PC-9 (cell line): ENCODE measurements at regions not wholly inside any gene's neighbourhood (a gene's known extent, or its start where the extent isn't known, plus 50 kb on each side); places are given as distances from the start of the nearest gene placed in this dataset.
A peak's percentile ranks its signal among the peaks of the same experiment; 100 is the strongest.

Experiments used
- BruUV-seq: library from RNA; stranded (reverse); fragments of 400-500 nt; replicated peaks from 2 replicates; lab custom pipeline; 2021; lab: Mats Ljungman, UMichigan
- CTCF ChIA-PET: fragments of 300-600 bp; sonication (Branson Sonifier 250); formaldehyde crosslinking; loops from one replicate; lab custom pipeline; 2022; ENCODE audit warnings: antibody characterized with exemption; lab: Charles Lee
- POLR2A ChIA-PET: fragments of 300-600 bp; sonication (Branson Sonifier 250); formaldehyde crosslinking; loops from one replicate; lab custom pipeline; 2022; ENCODE audit warnings: antibody characterized with exemption; ENCODE audit not compliant: unreplicated experiment; lab: Charles Lee
- DNase-seq, 2 experiments: peaks; one replicate each; pipeline versions ENCODE4 v3.0.0 to v3.0.0-alpha.2; 2015 to 2022; ENCODE audit warnings: mixed read lengths in 1 of 2
- H2AFZ ChIP-seq: fragments of 200-600 bp; sonication (generic); 2 replicates; pipeline ENCODE4 v1.8.1; 2017; ENCODE audit warnings: antibody characterized with exemption
- H3F3A ChIP-seq: fragments of 200-600 bp; sonication (generic); 2 replicates; pipeline ENCODE4 v1.8.1; 2017; ENCODE audit warnings: antibody characterized with exemption, mild to moderate bottlenecking, low read depth; ENCODE audit not compliant: insufficient read depth
- H3K27ac ChIP-seq: fragments of 200-600 bp; sonication (generic); 2 replicates; pipeline ENCODE4 v1.6.1; 2016; ENCODE audit warnings: mixed run types
- H3K27me3 ChIP-seq: fragments of 200-600 bp; sonication (generic); 2 replicates; pipeline ENCODE4 v1.6.1; 2016; ENCODE audit warnings: low read depth, mixed run types; ENCODE audit not compliant: insufficient read depth
- H3K36me3 ChIP-seq: fragments of 200-600 bp; sonication (generic); 2 replicates; pipeline ENCODE4 v1.6.1; 2016; ENCODE audit warnings: low read depth, mixed run types
- H3K4me1 ChIP-seq: fragments of 200-600 bp; sonication (generic); replicated peaks from 2 replicates; pipeline ENCODE4 v1.6.1; 2016; ENCODE audit warnings: mixed run types; ENCODE audit not compliant: insufficient read depth
- H3K4me2 ChIP-seq: fragments of 200-600 bp; sonication (generic); 2 replicates; pipeline ENCODE4 v1.6.1; 2017; ENCODE audit warnings: mixed run types
- H3K4me3 ChIP-seq: fragments of 200-600 bp; sonication (generic); 2 replicates; pipeline ENCODE4 v1.6.1; 2016; ENCODE audit warnings: mixed run types
- H3K79me2 ChIP-seq: fragments of 200-600 bp; sonication (generic); 2 replicates; pipeline ENCODE4 v1.6.1; 2017; ENCODE audit warnings: low read depth, mixed run types
- H3K9me2 ChIP-seq: fragments of 200-600 bp; sonication (generic); 2 replicates; pipeline ENCODE4 v1.8.1; 2017; ENCODE audit warnings: mild to moderate bottlenecking; ENCODE audit not compliant: insufficient read depth
- H3K9me3 ChIP-seq: fragments of 200-600 bp; sonication (generic); 2 replicates; pipeline ENCODE4 v1.8.1; 2016; ENCODE audit warnings: low read depth; ENCODE audit not compliant: insufficient read depth
- H4K20me1 ChIP-seq: fragments of 200-600 bp; sonication (generic); 2 replicates; pipeline ENCODE4 v1.8.1; 2017; ENCODE audit not compliant: insufficient read depth
- CTCF ChIP-seq: fragments of 200-600 bp; sonication (generic); conservative IDR thresholded peaks from 2 replicates; pipeline ENCODE4 v1.6.1; 2017; ENCODE audit warnings: mixed run types, antibody characterized with exemption, mild to moderate bottlenecking, moderate library complexity
- EZH2 ChIP-seq: fragments of 200-600 bp; sonication (generic); IDR thresholded peaks from 2 replicates; pipeline ENCODE4 v1.8.0; 2017; ENCODE audit warnings: antibody characterized with exemption, low read depth
- intact Hi-C: fragments of 100-400 bp; cut with micrococcal nuclease; formaldehyde crosslinking; loops from one replicate; pipeline ENCODE4 v1.10.0; 2022; ENCODE audit not compliant: unreplicated experiment

- H3K9me3 ChIP-seq, result peaks cover 16% of the 10 kb centered on the region; the same call in 1 of the 2 replicates
- H3K27ac ChIP-seq, result no peak overlapping the region
- no peaks in the 10 kb centered on the region for H3K27me3 ChIP-seq
- no peaks in the 10 kb centered on the region for H4K20me1 ChIP-seq
- no peaks in the 10 kb centered on the region for H3K9me2 ChIP-seq
- no peak overlapping the region for H3K4me2 ChIP-seq
- POLR2A ChIA-PET, result interaction anchor here (0.7 kb wide), 1 partner anchor 53 kb away, joined by 4 read pairs; no protein-coding TSS in a partner anchor
- no peak overlapping the region for H3K4me3 ChIP-seq
- H2AFZ ChIP-seq, result no peak overlapping the region
- no TSS peak for BruUV-seq
- CTCF ChIA-PET, result interaction anchor here (0.6 to 1.0 kb wide), 2 partner anchors 39 to 69 kb away, joined by 3 to 6 read pairs; no protein-coding TSS in a partner anchor
- H3K36me3 ChIP-seq, result no peaks in the 10 kb centered on the region
- no peak for DNase-seq
- H3K79me2 ChIP-seq, result no peaks in the 10 kb centered on the region
- TF ChIP-seq EZH2, result no peak
- TF ChIP-seq CTCF, result no peak
- H3F3A ChIP-seq, result no peaks in the 10 kb centered on the region
- peaks cover 9% of the 10 kb centered on the region for H3K4me1 ChIP-seq
- intact Hi-C loops, result no loop called here
Measured at GRCh38 chr3:150309257-150309542, 98.9 kb upstream of the TSC22D2 start.

- intact Hi-C loops, result no loop called here
- BruUV-seq, result no TSS peak
- H3K27ac ChIP-seq, result no peak overlapping the region
- H3K79me2 ChIP-seq, result no peaks in the 10 kb centered on the region
- H2AFZ ChIP-seq, result no peak overlapping the region
- H3K27me3 ChIP-seq, result no peaks in the 10 kb centered on the region
- ChIA-PET POLR2A (interaction anchor here (0.5 to 0.7 kb wide), 3 partner anchors 11 to 89 kb away, joined by 4 read pairs; no protein-coding TSS in a partner anchor), CTCF (interaction anchor here (0.6 to 1.0 kb wide), 2 partner anchors 40 to 69 kb away, joined by 3 to 6 read pairs; no protein-coding TSS in a partner anchor)
- peak in 1 of 2 experiments; percentile 66 for DNase-seq
- no peaks in the 10 kb centered on the region for H3K36me3 ChIP-seq
- peaks cover 16% of the 10 kb centered on the region; the same call in 1 of the 2 replicates for H3K9me3 ChIP-seq
- no peak overlapping the region for H3K4me3 ChIP-seq
- no peaks in the 10 kb centered on the region for H3K9me2 ChIP-seq
- H3F3A ChIP-seq, result no peaks in the 10 kb centered on the region
- H4K20me1 ChIP-seq, result no peaks in the 10 kb centered on the region
- TF ChIP-seq EZH2 (no peak), CTCF (no peak)
- H3K4me1 ChIP-seq, result peaks cover 4% of the 10 kb centered on the region; the same call in 1 of the 2 replicates
- no peak overlapping the region for H3K4me2 ChIP-seq
Measured at GRCh38 chr3:150308481-150309256, 99.4 kb upstream of the TSC22D2 start.

GRCh38 chr3:150308037-150308319 lies 100.1 kb upstream of the TSC22D2 start:
- Histone ChIP-seq H2AFZ (no peak overlapping the region), H4K20me1 (no peaks in the 10 kb centered on the region), H3K27me3 (no peaks in the 10 kb centered on the region), H3K79me2 (no peaks in the 10 kb centered on the region), H3K9me3 (peaks cover 16% of the 10 kb centered on the region; the same call in 1 of the 2 replicates), H3K4me2 (no peak overlapping the region), H3K4me3 (no peak overlapping the region), H3F3A (no peaks in the 10 kb centered on the region), H3K9me2 (no peaks in the 10 kb centered on the region), H3K36me3 (no peaks in the 10 kb centered on the region), H3K4me1 (no peaks in the 10 kb centered on the region; the same call in 1 of the 2 replicates), H3K27ac (no peak overlapping the region)
- no peak for DNase-seq
- POLR2A ChIA-PET, result no interaction called here
- TSS peak; percentile 59 for BruUV-seq
- CTCF ChIA-PET, result interaction anchor here (0.6 to 0.9 kb wide), 2 partner anchors 15 to 158 kb away, joined by 3 read pairs; no protein-coding TSS in a partner anchor
- TF ChIP-seq EZH2 (no peak), CTCF (no peak)
- intact Hi-C loops, result no loop called here
